GM12891 (cell line): ENCODE measurements at regions not wholly inside any gene's neighbourhood (a gene's known extent, or its start where the extent isn't known, plus 50 kb on each side); places are given as distances from the start of the nearest gene placed in this dataset.

Experiments
- POLR2A ChIP-seq: IDR thresholded peaks from 2 replicates; pipeline ENCODE4 v1.6.1; 2011; ENCODE audit warnings: low read depth, low read length, control low read depth
- TAF1 ChIP-seq: IDR thresholded peaks from 2 replicates; pipeline ENCODE4 v1.6.1; 2011; ENCODE audit warnings: low read depth, low read length, control low read depth

DNA sequence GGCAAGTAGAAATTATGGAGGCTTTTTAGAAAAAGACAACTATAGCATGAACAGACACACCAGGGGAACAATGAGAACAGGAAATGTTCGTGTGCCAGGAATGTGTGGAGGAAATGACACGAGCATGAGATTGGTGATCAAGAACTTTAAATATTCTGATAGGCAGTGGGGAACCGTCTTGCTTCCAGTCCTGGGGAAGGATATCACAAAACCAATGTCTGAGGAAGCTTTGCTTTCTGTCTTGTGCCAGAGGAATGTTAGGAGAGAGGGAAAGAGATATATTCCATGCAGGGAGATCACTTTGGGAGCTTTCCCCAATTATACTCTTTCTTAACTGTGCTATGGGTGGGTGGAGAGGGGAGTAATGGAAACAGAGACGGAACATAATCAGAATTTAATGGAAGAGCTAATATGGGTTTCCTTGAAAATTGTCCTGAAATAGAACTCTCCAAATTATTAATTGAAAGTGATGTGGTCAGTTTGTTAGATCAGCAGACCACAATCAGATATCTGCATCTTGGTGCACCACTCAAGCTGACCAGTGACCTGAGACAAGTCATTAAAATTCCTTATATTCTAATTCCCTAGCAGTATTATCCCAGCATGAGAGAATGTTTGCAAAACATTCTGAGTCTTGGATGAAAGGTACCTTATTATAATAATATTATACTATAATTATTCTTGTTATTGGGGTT is 178.2 kb downstream of the SOX4 start:
- TF ChIP-seq TAF1 (no peak), POLR2A (no peak)
